SU-DHL-6 (cell line): ENCODE measurements at regions not wholly inside any gene's neighbourhood (a gene's known extent, or its start where the extent isn't known, plus 50 kb on each side); places are given as distances from the start of the nearest gene placed in this dataset.

Source experiments
- H2AFZ ChIP-seq: fragments of 200-600 bp; sonication (generic); 2 replicates; pipeline ENCODE4 v1.6.1; 2014; ENCODE audit warnings: low read depth, mild to moderate bottlenecking, moderate library complexity, mixed read lengths, antibody characterized with exemption, low read length; ENCODE audit not compliant: severe bottlenecking
- H3F3A ChIP-seq: fragments of 200-600 bp; shearing (Covaris generic); 2 replicates; pipeline ENCODE4 v1.6.0; 2016; ENCODE audit warnings: antibody characterized with exemption, mild to moderate bottlenecking; ENCODE audit not compliant: insufficient read depth
- H3K27ac ChIP-seq: fragments of 200-600 bp; sonication (generic); 2 replicates; pipeline ENCODE4 v1.5.1; 2016; ENCODE audit warnings: low read depth, mild to moderate bottlenecking, low read length, moderate library complexity, mixed read lengths
- H3K27me3 ChIP-seq: fragments of 200-600 bp; sonication (generic), shearing (Covaris generic); 2 replicates; pipeline ENCODE4 v1.6.0; 2014; ENCODE audit warnings: mild to moderate bottlenecking, low read length
- H3K36me3 ChIP-seq: fragments of 200-600 bp; sonication (generic); 2 replicates; pipeline ENCODE4 v1.6.1; 2014; ENCODE audit warnings: mild to moderate bottlenecking, low read length, mixed read lengths
- H3K4me2 ChIP-seq: fragments of 300-600, 200-600 bp; shearing (Covaris generic), sonication (generic); 2 replicates; pipeline ENCODE4 v1.6.0; 2014; ENCODE audit warnings: low read length, low read depth, mild to moderate bottlenecking; ENCODE audit not compliant: poor library complexity, severe bottlenecking
- H3K4me3 ChIP-seq: fragments of 200-600 bp; sonication (generic); 2 replicates; pipeline ENCODE4 v1.5.1; 2014; ENCODE audit warnings: antibody characterized with exemption, low read length, mild to moderate bottlenecking, mixed read lengths; ENCODE audit not compliant: insufficient read depth, poor library complexity, severe bottlenecking
- H3K79me2 ChIP-seq: fragments of 200-600 bp; sonication (generic); 2 replicates; pipeline ENCODE4 v1.6.1; 2014; ENCODE audit warnings: mild to moderate bottlenecking, low read length, moderate library complexity; ENCODE audit not compliant: insufficient read depth
- H3K9ac ChIP-seq: fragments of 200-600 bp; sonication (generic); 2 replicates; pipeline ENCODE4 v1.7.0; 2014; ENCODE audit warnings: mild to moderate bottlenecking, low read length
- H3K9me2 ChIP-seq: fragments of 200-600 bp; sonication (generic); replicated peaks from 2 replicates; pipeline ENCODE4 v1.6.1; 2014; ENCODE audit warnings: low read length; ENCODE audit not compliant: insufficient read depth
- H3K9me3 ChIP-seq: fragments of 200-600 bp; sonication (generic); 2 replicates; pipeline ENCODE4 v1.6.1; 2014; ENCODE audit warnings: low read length, mixed read lengths; ENCODE audit not compliant: insufficient read depth
- H4K20me1 ChIP-seq: fragments of 200-600 bp; sonication (generic); 2 replicates; pipeline ENCODE4 v1.6.1; 2014; ENCODE audit warnings: low read depth, mild to moderate bottlenecking, antibody characterized with exemption, low read length, moderate library complexity, mixed read lengths
- CTCF ChIP-seq: fragments of 200-600 bp; sonication (generic); IDR thresholded peaks from one replicate; pipeline ENCODE4 v1.5.1; 2017; ENCODE audit warnings: antibody characterized with exemption, mild to moderate bottlenecking, low read length, moderate library complexity; ENCODE audit not compliant: insufficient read depth, poor library complexity, severe bottlenecking
- EZH2phosphoT487 ChIP-seq: fragments of 200-600 bp; sonication (generic), shearing (Covaris generic); conservative IDR thresholded peaks from 2 replicates; pipeline ENCODE4 v1.6.1; 2018; ENCODE audit warnings: mild to moderate bottlenecking, antibody characterized with exemption, low read length, moderate library complexity, mixed read lengths

- no peak overlapping the region for H3K4me2 ChIP-seq
- H4K20me1 ChIP-seq = no peaks in the 10 kb centered on the region
- no peaks in the 10 kb centered on the region for H3K79me2 ChIP-seq
- no peak overlapping the region for H3K9ac ChIP-seq
- no peaks in the 10 kb centered on the region for H3K27me3 ChIP-seq
- no peak overlapping the region for H3K27ac ChIP-seq
- H3K9me3 ChIP-seq = 0 out of 2 replicates have a peak, but pooled peaks cover 12% of the 10 kb centered on the region
- H3F3A ChIP-seq = no peaks in the 10 kb centered on the region
- TF ChIP-seq CTCF (no peak), EZH2phosphoT487 (no peak)
- H3K9me2 ChIP-seq = no peaks in the 10 kb centered on the region
- H3K36me3 ChIP-seq = no peaks in the 10 kb centered on the region
- no peak overlapping the region for H3K4me3 ChIP-seq
- no peak overlapping the region for H2AFZ ChIP-seq
These were observed 70.6 kb upstream of the EYA4 start for GRCh38 chr6:133170602-133171001.

- H3K4me2 ChIP-seq = no peak overlapping the region
- no peaks in the 10 kb centered on the region for H3K79me2 ChIP-seq
- H3F3A ChIP-seq = no peaks in the 10 kb centered on the region
- no peak overlapping the region for H3K9ac ChIP-seq
- H4K20me1 ChIP-seq = no peaks in the 10 kb centered on the region
- H3K36me3 ChIP-seq = no peaks in the 10 kb centered on the region
- H3K4me3 ChIP-seq = no peak overlapping the region
- H2AFZ ChIP-seq = no peak overlapping the region
- 0 out of 2 replicates have a peak, but pooled peaks cover 12% of the 10 kb centered on the region for H3K9me3 ChIP-seq
- no peaks in the 10 kb centered on the region for H3K27me3 ChIP-seq
- no peaks in the 10 kb centered on the region for H3K9me2 ChIP-seq
- no peak overlapping the region for H3K27ac ChIP-seq
- TF ChIP-seq EZH2phosphoT487 = no peak
These were observed 69.1 kb upstream of the EYA4 start for GRCh38 chr6:133171989-133172604.

- no peak overlapping the region for H3K4me2 ChIP-seq
- H2AFZ ChIP-seq = no peak overlapping the region
- no peaks in the 10 kb centered on the region for H3K36me3 ChIP-seq
- no peak overlapping the region for H3K9ac ChIP-seq
- no peaks in the 10 kb centered on the region for H3K9me2 ChIP-seq
- no peaks in the 10 kb centered on the region for H3K27me3 ChIP-seq
- H3F3A ChIP-seq = no peaks in the 10 kb centered on the region
- H3K27ac ChIP-seq = no peak overlapping the region
- H4K20me1 ChIP-seq = no peaks in the 10 kb centered on the region
- TF ChIP-seq CTCF (no peak), EZH2phosphoT487 (no peak)
- 0 out of 2 replicates have a peak, but pooled peaks cover 12% of the 10 kb centered on the region for H3K9me3 ChIP-seq
- H3K4me3 ChIP-seq = no peak overlapping the region
- no peaks in the 10 kb centered on the region for H3K79me2 ChIP-seq
These were observed 67.9 kb upstream of the EYA4 start for GRCh38 chr6:133173276-133173675.

GRCh38 chr6:133179481-133179880 is 61.7 kb upstream of the EYA4 start:
- Histone ChIP-seq H3K27me3 (no peaks in the 10 kb centered on the region), H4K20me1 (no peaks in the 10 kb centered on the region), H3K27ac (no peak overlapping the region), H2AFZ (no peak overlapping the region), H3K4me3 (no peak overlapping the region), H3K36me3 (no peaks in the 10 kb centered on the region), H3K9ac (no peak overlapping the region), H3K9me2 (no peaks in the 10 kb centered on the region), H3F3A (no peaks in the 10 kb centered on the region), H3K4me2 (no peak overlapping the region), H3K9me3 (no peaks in the 10 kb centered on the region), H3K79me2 (no peaks in the 10 kb centered on the region)
- TF ChIP-seq CTCF = no peak
- TF ChIP-seq EZH2phosphoT487 = no peak
